PC-9 (cell line): ENCODE measurements at regions not wholly inside any gene's neighbourhood (a gene's known extent, or its start where the extent isn't known, plus 50 kb on each side); places are given as distances from the start of the nearest gene placed in this dataset.

Experiments used
- BruUV-seq: library from RNA; stranded (reverse); fragments of 400-500 nt; replicated peaks from 2 replicates; lab custom pipeline; 2021; lab: Mats Ljungman, UMichigan
- CTCF ChIA-PET: fragments of 300-600 bp; sonication (Branson Sonifier 250); formaldehyde crosslinking; loops from one replicate; lab custom pipeline; 2022; ENCODE audit warnings: antibody characterized with exemption; lab: Charles Lee
- POLR2A ChIA-PET: fragments of 300-600 bp; sonication (Branson Sonifier 250); formaldehyde crosslinking; loops from one replicate; lab custom pipeline; 2022; ENCODE audit warnings: antibody characterized with exemption; ENCODE audit not compliant: unreplicated experiment; lab: Charles Lee
- DNase-seq, 2 experiments: peaks; one replicate each; pipeline versions ENCODE4 v3.0.0 to v3.0.0-alpha.2; 2015 to 2022; ENCODE audit warnings: mixed read lengths in 1 of 2
- H2AFZ ChIP-seq: fragments of 200-600 bp; sonication (generic); 2 replicates; pipeline ENCODE4 v1.8.1; 2017; ENCODE audit warnings: antibody characterized with exemption
- H3F3A ChIP-seq: fragments of 200-600 bp; sonication (generic); 2 replicates; pipeline ENCODE4 v1.8.1; 2017; ENCODE audit warnings: antibody characterized with exemption, mild to moderate bottlenecking, low read depth; ENCODE audit not compliant: insufficient read depth
- H3K27ac ChIP-seq: fragments of 200-600 bp; sonication (generic); 2 replicates; pipeline ENCODE4 v1.6.1; 2016; ENCODE audit warnings: mixed run types
- H3K27me3 ChIP-seq: fragments of 200-600 bp; sonication (generic); 2 replicates; pipeline ENCODE4 v1.6.1; 2016; ENCODE audit warnings: low read depth, mixed run types; ENCODE audit not compliant: insufficient read depth
- H3K36me3 ChIP-seq: fragments of 200-600 bp; sonication (generic); 2 replicates; pipeline ENCODE4 v1.6.1; 2016; ENCODE audit warnings: low read depth, mixed run types
- H3K4me1 ChIP-seq: fragments of 200-600 bp; sonication (generic); replicated peaks from 2 replicates; pipeline ENCODE4 v1.6.1; 2016; ENCODE audit warnings: mixed run types; ENCODE audit not compliant: insufficient read depth
- H3K4me2 ChIP-seq: fragments of 200-600 bp; sonication (generic); 2 replicates; pipeline ENCODE4 v1.6.1; 2017; ENCODE audit warnings: mixed run types
- H3K4me3 ChIP-seq: fragments of 200-600 bp; sonication (generic); 2 replicates; pipeline ENCODE4 v1.6.1; 2016; ENCODE audit warnings: mixed run types
- H3K79me2 ChIP-seq: fragments of 200-600 bp; sonication (generic); 2 replicates; pipeline ENCODE4 v1.6.1; 2017; ENCODE audit warnings: low read depth, mixed run types
- H3K9me2 ChIP-seq: fragments of 200-600 bp; sonication (generic); 2 replicates; pipeline ENCODE4 v1.8.1; 2017; ENCODE audit warnings: mild to moderate bottlenecking; ENCODE audit not compliant: insufficient read depth
- H3K9me3 ChIP-seq: fragments of 200-600 bp; sonication (generic); 2 replicates; pipeline ENCODE4 v1.8.1; 2016; ENCODE audit warnings: low read depth; ENCODE audit not compliant: insufficient read depth
- H4K20me1 ChIP-seq: fragments of 200-600 bp; sonication (generic); 2 replicates; pipeline ENCODE4 v1.8.1; 2017; ENCODE audit not compliant: insufficient read depth
- CTCF ChIP-seq: fragments of 200-600 bp; sonication (generic); conservative IDR thresholded peaks from 2 replicates; pipeline ENCODE4 v1.6.1; 2017; ENCODE audit warnings: mixed run types, antibody characterized with exemption, mild to moderate bottlenecking, moderate library complexity
- EZH2 ChIP-seq: fragments of 200-600 bp; sonication (generic); IDR thresholded peaks from 2 replicates; pipeline ENCODE4 v1.8.0; 2017; ENCODE audit warnings: antibody characterized with exemption, low read depth
- intact Hi-C: fragments of 100-400 bp; cut with micrococcal nuclease; formaldehyde crosslinking; loops from one replicate; pipeline ENCODE4 v1.10.0; 2022; ENCODE audit not compliant: unreplicated experiment

GRCh38 chr5:168024306-168024705 is 267.1 kb upstream of the WWC1 start:
- intact Hi-C loops = no loop called here
- Histone ChIP-seq H3F3A (no peaks in the 10 kb centered on the region), H3K9me2 (no peaks in the 10 kb centered on the region), H2AFZ (no peak overlapping the region), H3K4me2 (no peak overlapping the region), H4K20me1 (no peaks in the 10 kb centered on the region), H3K4me1 (no peaks in the 10 kb centered on the region), H3K9me3 (no peaks in the 10 kb centered on the region), H3K27ac (no peak overlapping the region), H3K27me3 (peaks cover 78% of the 10 kb centered on the region), H3K36me3 (no peaks in the 10 kb centered on the region), H3K79me2 (no peaks in the 10 kb centered on the region), H3K4me3 (no peak overlapping the region)
- DNase-seq = no peak
- ChIA-PET CTCF (no interaction called here), POLR2A (no interaction called here)
- TF ChIP-seq EZH2 = no peak
- TF ChIP-seq CTCF = no peak
- no TSS peak for BruUV-seq

GRCh38 chr5:168027007-168027406 is 264.4 kb upstream of the WWC1 start:
- intact Hi-C loops = no loop called here
- Histone ChIP-seq H4K20me1 (no peaks in the 10 kb centered on the region), H3K27ac (no peak overlapping the region), H3K27me3 (peaks cover 71% of the 10 kb centered on the region), H3K4me2 (no peak overlapping the region), H2AFZ (no peak overlapping the region), H3F3A (no peaks in the 10 kb centered on the region), H3K9me3 (no peaks in the 10 kb centered on the region), H3K36me3 (no peaks in the 10 kb centered on the region), H3K4me3 (no peak overlapping the region), H3K9me2 (no peaks in the 10 kb centered on the region), H3K4me1 (no peaks in the 10 kb centered on the region), H3K79me2 (no peaks in the 10 kb centered on the region)
- ChIA-PET CTCF (no interaction called here), POLR2A (no interaction called here)
- BruUV-seq = no TSS peak
- TF ChIP-seq CTCF = no peak
- no peak for DNase-seq

- Histone ChIP-seq H3K79me2 (no peaks in the 10 kb centered on the region), H2AFZ (no peak overlapping the region), H3K36me3 (no peaks in the 10 kb centered on the region), H3K4me2 (no peak overlapping the region), H4K20me1 (no peaks in the 10 kb centered on the region), H3F3A (no peaks in the 10 kb centered on the region), H3K9me3 (no peaks in the 10 kb centered on the region), H3K9me2 (no peaks in the 10 kb centered on the region), H3K4me3 (no peak overlapping the region), H3K4me1 (no peaks in the 10 kb centered on the region), H3K27ac (no peak overlapping the region), H3K27me3 (peaks cover 53% of the 10 kb centered on the region)
- TF ChIP-seq CTCF (no peak), EZH2 (no peak)
- no TSS peak for BruUV-seq
- POLR2A ChIA-PET = no interaction called here
- CTCF ChIA-PET = no interaction called here
- no peak for DNase-seq
- intact Hi-C loops = no loop called here
These were observed 260.5 kb upstream of the WWC1 start for GRCh38 chr5:168030912-168031311.
